ES-I3 (cell line): ENCODE measurements at regions not wholly inside any gene's neighbourhood (a gene's known extent, or its start where the extent isn't known, plus 50 kb on each side); places are given as distances from the start of the nearest gene placed in this dataset.

Experiments used
- H3K36me3 ChIP-seq: 2 replicates; pipeline ENCODE4 v1.6.1; 2013; ENCODE audit warnings: mild to moderate bottlenecking, low read length, control low read depth, moderate library complexity; ENCODE audit not compliant: insufficient read depth
- H3K4me1 ChIP-seq: 2 replicates; pipeline ENCODE4 v1.6.1; 2013; ENCODE audit warnings: mild to moderate bottlenecking, control low read depth, low read length; ENCODE audit not compliant: insufficient read depth
- H3K9ac ChIP-seq: 2 replicates; pipeline ENCODE4 v1.6.1; 2013; ENCODE audit warnings: low read depth, mild to moderate bottlenecking, low read length, moderate library complexity
- H3K9me3 ChIP-seq: 2 replicates; pipeline ENCODE4 v1.6.1; 2013; ENCODE audit warnings: mild to moderate bottlenecking, low read length, moderate library complexity; ENCODE audit not compliant: control insufficient read depth, insufficient read depth

GRCh38 chr1:81387446-81387845, 413.3 kb upstream of the ADGRL2 start:
- Histone ChIP-seq H3K9me3 (no peaks in the 10 kb centered on the region), H3K4me1 (no peaks in the 10 kb centered on the region), H3K36me3 (no peaks in the 10 kb centered on the region; the same call in 1 of the 2 replicates), H3K9ac (no peak overlapping the region)

- no peaks in the 10 kb centered on the region for H3K9me3 ChIP-seq
These were observed 418.2 kb upstream of the ADGRL2 start for GRCh38 chr1:81382561-81382960.

GRCh38 chr1:81381881-81382280, 418.9 kb upstream of the ADGRL2 start:
- peaks cover 10% of the 10 kb centered on the region; the same call in 1 of the 2 replicates for H3K4me1 ChIP-seq
- no peaks in the 10 kb centered on the region; the same call in 1 of the 2 replicates for H3K36me3 ChIP-seq
- H3K9me3 ChIP-seq = no peaks in the 10 kb centered on the region
- no peak overlapping the region for H3K9ac ChIP-seq

More at GRCh38 chr1:81382561-81382960, 418.2 kb upstream of the ADGRL2 start:
- peaks cover 10% of the 10 kb centered on the region; the same call in 1 of the 2 replicates for H3K4me1 ChIP-seq
- no peaks in the 10 kb centered on the region; the same call in 1 of the 2 replicates for H3K36me3 ChIP-seq
- H3K9ac ChIP-seq = no peak overlapping the region

GRCh38 chr1:81380436-81380835, 420.3 kb upstream of the ADGRL2 start:
- H3K36me3 ChIP-seq = no peaks in the 10 kb centered on the region; the same call in 1 of the 2 replicates
- H3K9ac ChIP-seq = no peak overlapping the region
- no peaks in the 10 kb centered on the region for H3K9me3 ChIP-seq
- H3K4me1 ChIP-seq = peaks cover 10% of the 10 kb centered on the region; the same call in 1 of the 2 replicates

- no peaks in the 10 kb centered on the region; the same call in 1 of the 2 replicates for H3K36me3 ChIP-seq
- H3K9me3 ChIP-seq = no peaks in the 10 kb centered on the region
- peaks cover 10% of the 10 kb centered on the region; the same call in 1 of the 2 replicates for H3K4me1 ChIP-seq
- no peak overlapping the region for H3K9ac ChIP-seq
These were observed 421.3 kb upstream of the ADGRL2 start for GRCh38 chr1:81379430-81379829.

GRCh38 chr1:81377406-81377805, 423.3 kb upstream of the ADGRL2 start:
- Histone ChIP-seq H3K9me3 (no peaks in the 10 kb centered on the region), H3K36me3 (no peaks in the 10 kb centered on the region), H3K4me1 (peaks cover 10% of the 10 kb centered on the region; the same call in 1 of the 2 replicates), H3K9ac (no peak overlapping the region)

GRCh38 chr1:81375884-81376548, 424.7 kb upstream of the ADGRL2 start:
- H3K4me1 ChIP-seq = peaks cover 10% of the 10 kb centered on the region; the same call in 1 of the 2 replicates
- no peak overlapping the region for H3K9ac ChIP-seq
- no peaks in the 10 kb centered on the region for H3K36me3 ChIP-seq
- no peaks in the 10 kb centered on the region for H3K9me3 ChIP-seq

GRCh38 chr1:81374481-81374880, 426.3 kb upstream of the ADGRL2 start:
- H3K9me3 ChIP-seq = no peaks in the 10 kb centered on the region
- no peaks in the 10 kb centered on the region for H3K36me3 ChIP-seq
- no peak overlapping the region for H3K9ac ChIP-seq
- H3K4me1 ChIP-seq = peaks cover 8% of the 10 kb centered on the region

- H3K4me1 ChIP-seq = peaks cover 10% of the 10 kb centered on the region
- H3K9ac ChIP-seq = no peak overlapping the region
- no peaks in the 10 kb centered on the region for H3K36me3 ChIP-seq
- no peaks in the 10 kb centered on the region for H3K9me3 ChIP-seq
These were observed 428.9 kb upstream of the ADGRL2 start for GRCh38 chr1:81371864-81372263.

- Histone ChIP-seq H3K4me1 (peaks cover 10% of the 10 kb centered on the region), H3K9me3 (no peaks in the 10 kb centered on the region), H3K36me3 (no peaks in the 10 kb centered on the region), H3K9ac (no peak overlapping the region)
These were observed 430.9 kb upstream of the ADGRL2 start for GRCh38 chr1:81369833-81370232.

GRCh38 chr1:81366173-81366572, 434.6 kb upstream of the ADGRL2 start:
- no peaks in the 10 kb centered on the region for H3K9me3 ChIP-seq
- H3K4me1 ChIP-seq = peaks cover 10% of the 10 kb centered on the region
- H3K36me3 ChIP-seq = no peaks in the 10 kb centered on the region
- no peak overlapping the region for H3K9ac ChIP-seq

- Histone ChIP-seq H3K9ac (no peak overlapping the region), H3K36me3 (no peaks in the 10 kb centered on the region), H3K4me1 (peaks cover under 1% of the 10 kb centered on the region; the same call in 1 of the 2 replicates), H3K9me3 (no peaks in the 10 kb centered on the region)
These were observed 436.6 kb upstream of the ADGRL2 start for GRCh38 chr1:81364088-81364487.

GRCh38 chr1:81358151-81358550, 442.6 kb upstream of the ADGRL2 start:
- no peaks in the 10 kb centered on the region for H3K4me1 ChIP-seq
- H3K9ac ChIP-seq = no peak overlapping the region
- H3K36me3 ChIP-seq = no peaks in the 10 kb centered on the region
- H3K9me3 ChIP-seq = no peaks in the 10 kb centered on the region

- H3K9me3 ChIP-seq = no peaks in the 10 kb centered on the region
- H3K4me1 ChIP-seq = peaks cover 36% of the 10 kb centered on the region
- H3K9ac ChIP-seq = no peak overlapping the region
- H3K36me3 ChIP-seq = no peaks in the 10 kb centered on the region
These were observed 448.9 kb upstream of the ADGRL2 start for GRCh38 chr1:81351864-81352263.

- Histone ChIP-seq H3K4me1 (peaks cover 36% of the 10 kb centered on the region), H3K9ac (no peak overlapping the region), H3K36me3 (no peaks in the 10 kb centered on the region), H3K9me3 (no peaks in the 10 kb centered on the region)
These were observed 451.4 kb upstream of the ADGRL2 start for GRCh38 chr1:81349194-81349965.
